Keratinocyte (primary cell): ENCODE measurements at regions not wholly inside any gene's neighbourhood (a gene's known extent, or its start where the extent isn't known, plus 50 kb on each side); places are given as distances from the start of the nearest gene placed in this dataset.

Source experiments
- DNase-seq: peaks from one replicate; pipeline ENCODE4 v3.0.0-alpha.2; 2011; ENCODE audit warnings: low read depth, missing footprints, low spot score
- FAIRE-seq: peaks from 2 replicates; lab custom pipeline; 2011; peaks lifted over from hg19 to GRCh38; lab: Jason Lieb, UNC
- H2AFZ ChIP-seq: 2 replicates; pipeline ENCODE4 v1.6.0; 2012; ENCODE audit warnings: low read length, control low read depth, inconsistent platforms; ENCODE audit not compliant: control insufficient read depth
- H3K27ac ChIP-seq: 2 replicates; pipeline ENCODE4 v1.5.1; 2011; ENCODE audit warnings: low read length; ENCODE audit not compliant: control insufficient read depth, insufficient read depth
- H3K27me3 ChIP-seq: 3 replicates; pipeline ENCODE4 v1.6.0; 2011; ENCODE audit warnings: low read length; ENCODE audit not compliant: control insufficient read depth, insufficient read depth; ENCODE audit errors: extremely low read depth
- H3K36me3 ChIP-seq, 2 experiments: 2 replicates in 1 of 2; 3 replicates in 1 of 2; pipeline ENCODE4 v1.5.1; 2011; ENCODE audit warnings: low read length in 2 of 2, mild to moderate bottlenecking in 1 of 2; ENCODE audit not compliant: control insufficient read depth in 2 of 2, insufficient read depth in 2 of 2; ENCODE audit errors: extremely low read depth in 1 of 2
- H3K4me1 ChIP-seq: 3 replicates; pipeline ENCODE4 v1.5.1; 2011; ENCODE audit warnings: low read length; ENCODE audit not compliant: control insufficient read depth, insufficient read depth; ENCODE audit errors: extremely low read depth
- H3K4me2 ChIP-seq: 3 replicates; pipeline ENCODE4 v1.6.0; 2011; ENCODE audit warnings: low read depth, low read length; ENCODE audit not compliant: control insufficient read depth, insufficient read depth; ENCODE audit errors: extremely low read depth
- H3K4me3 ChIP-seq, 3 experiments: fragments of 200-600 bp in 1 of 3; sonication (generic) in 1 of 3; 2 replicates in 2 of 3; 3 replicates in 1 of 3; pipeline ENCODE4 v1.5.1; 2011 to 2016; ENCODE audit warnings: low read length in 3 of 3, mild to moderate bottlenecking in 3 of 3, control low read depth in 2 of 3, inconsistent platforms in 1 of 3, low read depth in 1 of 3, mixed read lengths in 1 of 3, mixed run types in 1 of 3, moderate library complexity in 1 of 3; ENCODE audit not compliant: control insufficient read depth in 2 of 3, insufficient read depth in 2 of 3; ENCODE audit errors: extremely low read depth in 1 of 3
- H3K79me2 ChIP-seq: 2 replicates; pipeline ENCODE4 v1.6.0; 2012; ENCODE audit warnings: low read length; ENCODE audit not compliant: control insufficient read depth, insufficient read depth
- H3K9ac ChIP-seq: 3 replicates; pipeline ENCODE4 v1.6.0; 2011; ENCODE audit warnings: low read length; ENCODE audit not compliant: control insufficient read depth, insufficient read depth; ENCODE audit errors: extremely low read depth
- H3K9me1 ChIP-seq: 3 replicates; pipeline ENCODE4 v1.6.0; 2011; ENCODE audit warnings: low read length; ENCODE audit not compliant: control insufficient read depth, insufficient read depth; ENCODE audit errors: extremely low read depth
- H3K9me3 ChIP-seq: 2 replicates; pipeline ENCODE4 v1.5.1; 2012; ENCODE audit warnings: low read depth, low read length; ENCODE audit not compliant: control insufficient read depth
- H4K20me1 ChIP-seq: 3 replicates; pipeline ENCODE4 v1.6.0; 2011; ENCODE audit warnings: low read length; ENCODE audit not compliant: control insufficient read depth, insufficient read depth; ENCODE audit errors: extremely low read depth
- CTCF ChIP-seq, 3 experiments: IDR thresholded peaks in 1 of 3; conservative IDR thresholded peaks in 1 of 3; optimal IDR thresholded peaks in 1 of 3; 2 replicates in 2 of 3; 3 replicates in 1 of 3; pipeline versions ENCODE3 to v1.5.1; 2011; ENCODE audit warnings: low read length in 3 of 3, mild to moderate bottlenecking in 3 of 3, moderate library complexity in 2 of 3, control low read depth in 1 of 3, inconsistent platforms in 1 of 3; ENCODE audit not compliant: insufficient read depth in 2 of 3; ENCODE audit errors: extremely low read depth in 1 of 3
- EZH2 ChIP-seq: IDR thresholded peaks from one replicate; pipeline ENCODE4 v1.6.1; 2012; ENCODE audit warnings: inconsistent platforms, mild to moderate bottlenecking, low read length, moderate library complexity
- dilution Hi-C: fragments of 300-500 bp; cut with MboI; formaldehyde crosslinking; loops from one replicate; pipeline ENCODE4 v1.7.0; 2020; ENCODE audit warnings: low sequenced_read_pairs; ENCODE audit not compliant: extremely low pct_ligation_motif_present

GRCh38 chr17:13442361-13442760, 159.4 kb downstream of the HS3ST3A1 start:
- H3K27ac ChIP-seq, result no peak overlapping the region
- dilution Hi-C loops, result loop anchor here (25.0 kb wide), 1 partner anchor 95 kb away; no protein-coding TSS in a partner anchor
- no peaks in the 10 kb centered on the region for H3K79me2 ChIP-seq
- H3K4me2 ChIP-seq, result no peak overlapping the region
- H3K4me3 ChIP-seq, result no peak overlapping the region
- no peak overlapping the region for H3K9ac ChIP-seq
- no peak overlapping the region for H2AFZ ChIP-seq
- no peaks in the 10 kb centered on the region for H3K9me1 ChIP-seq
- H3K4me1 ChIP-seq, result no peaks in the 10 kb centered on the region
- no peaks in the 10 kb centered on the region for H3K36me3 ChIP-seq
- no peak for TF ChIP-seq CTCF (optimal IDR thresholded peaks at IDR 0.05 in 1 of 3, IDR thresholded peaks at IDR 0.05 in 1 of 3, conservative IDR thresholded peaks at IDR 0.05 in 1 of 3; ENCODE audit: extremely low read depth in 1 of 3, insufficient read depth in 2 of 3, low read length in 3 of 3)
- no peak for TF ChIP-seq EZH2
- no peaks in the 10 kb centered on the region for H3K27me3 ChIP-seq
- FAIRE-seq (no peak), DNase-seq (no peak)
- no peaks in the 10 kb centered on the region for H3K9me3 ChIP-seq
- H4K20me1 ChIP-seq, result no peaks in the 10 kb centered on the region

- H3K27ac ChIP-seq, result no peak overlapping the region
- no peak overlapping the region for H2AFZ ChIP-seq
- no peak for FAIRE-seq
- H3K4me1 ChIP-seq, result no peaks in the 10 kb centered on the region
- no peak overlapping the region for H3K4me2 ChIP-seq
- dilution Hi-C loops, result loop anchor here (25.0 kb wide), 1 partner anchor 95 kb away; no protein-coding TSS in a partner anchor
- H3K9me3 ChIP-seq, result no peaks in the 10 kb centered on the region
- no peak for TF ChIP-seq EZH2
- TF ChIP-seq CTCF (optimal IDR thresholded peaks at IDR 0.05 in 1 of 3, IDR thresholded peaks at IDR 0.05 in 1 of 3, conservative IDR thresholded peaks at IDR 0.05 in 1 of 3; ENCODE audit: extremely low read depth in 1 of 3, insufficient read depth in 2 of 3, low read length in 3 of 3), result no peak
- H3K79me2 ChIP-seq, result no peaks in the 10 kb centered on the region
- no peak for DNase-seq
- no peaks in the 10 kb centered on the region for H3K36me3 ChIP-seq
- H3K4me3 ChIP-seq, result no peak overlapping the region
- no peaks in the 10 kb centered on the region for H3K9me1 ChIP-seq
- no peaks in the 10 kb centered on the region for H3K27me3 ChIP-seq
- no peaks in the 10 kb centered on the region for H4K20me1 ChIP-seq
- H3K9ac ChIP-seq, result no peak overlapping the region
These were observed 159.9 kb downstream of the HS3ST3A1 start for GRCh38 chr17:13441873-13442272.
